ENCODE measurements at regions not wholly inside any gene's neighbourhood (a gene's known extent, or its start where the extent isn't known, plus 50 kb on each side); places are given as distances from the start of the nearest gene placed in this dataset.

DNA sequence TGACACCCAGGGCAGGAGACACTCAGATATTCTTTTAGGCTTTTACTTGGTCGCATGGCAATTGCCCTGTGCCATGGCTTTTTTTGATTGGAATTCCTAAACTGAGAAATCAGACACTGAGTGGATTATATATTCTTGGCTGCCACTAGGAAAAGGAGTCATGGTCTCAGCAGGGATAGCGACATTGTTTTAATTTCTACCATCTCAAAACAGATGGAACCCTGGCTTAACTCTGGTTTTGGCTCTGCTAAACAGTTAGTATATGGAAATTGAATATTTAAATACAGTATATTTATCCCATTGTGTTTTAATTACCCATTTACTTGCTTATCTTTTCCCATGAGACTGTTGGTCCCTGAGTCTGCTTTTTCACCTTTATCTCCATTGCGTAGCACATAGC is 84.0 kb downstream of the DACT1 start:
- no peak overlapping the region for H3K4me2 ChIP-seq (replicated peaks; ENCODE audit: extremely low read depth, low read length, poor library complexity, severe bottlenecking)
- H3K27ac ChIP-seq (ENCODE audit: low read depth in 1 of 2, low read length in 2 of 2), result no peak overlapping the region
- DNase-seq, result no peak
- no peaks in the 10 kb centered on the region for H4K20me1 ChIP-seq (ENCODE audit: insufficient read depth, low read length)
- intact Hi-C loops (cut with micrococcal nuclease), result no loop called here
- peaks cover 0 to 3% of the 10 kb centered on the region in 2 donors for H3K36me3 Mint-ChIP-seq
- H3K9me3 ChIP-seq (replicated peaks in 1 of 2; ENCODE audit: control insufficient read depth in 1 of 2, insufficient read depth in 1 of 2, low read length in 2 of 2), result no peaks in the 10 kb centered on the region
- H2AFZ ChIP-seq (ENCODE audit: insufficient read depth, low read depth, low read length, poor library complexity, severe bottlenecking), result no peak overlapping the region
- no peaks in the 10 kb centered on the region for H3K27me3 ChIP-seq (ENCODE audit: control insufficient read depth in 2 of 2, insufficient read depth in 2 of 2, low read length in 2 of 2)
- H3K4me1 Mint-ChIP-seq, result peaks cover 23% of the 10 kb centered on the region
- TF ChIP-seq, protein P1, sequence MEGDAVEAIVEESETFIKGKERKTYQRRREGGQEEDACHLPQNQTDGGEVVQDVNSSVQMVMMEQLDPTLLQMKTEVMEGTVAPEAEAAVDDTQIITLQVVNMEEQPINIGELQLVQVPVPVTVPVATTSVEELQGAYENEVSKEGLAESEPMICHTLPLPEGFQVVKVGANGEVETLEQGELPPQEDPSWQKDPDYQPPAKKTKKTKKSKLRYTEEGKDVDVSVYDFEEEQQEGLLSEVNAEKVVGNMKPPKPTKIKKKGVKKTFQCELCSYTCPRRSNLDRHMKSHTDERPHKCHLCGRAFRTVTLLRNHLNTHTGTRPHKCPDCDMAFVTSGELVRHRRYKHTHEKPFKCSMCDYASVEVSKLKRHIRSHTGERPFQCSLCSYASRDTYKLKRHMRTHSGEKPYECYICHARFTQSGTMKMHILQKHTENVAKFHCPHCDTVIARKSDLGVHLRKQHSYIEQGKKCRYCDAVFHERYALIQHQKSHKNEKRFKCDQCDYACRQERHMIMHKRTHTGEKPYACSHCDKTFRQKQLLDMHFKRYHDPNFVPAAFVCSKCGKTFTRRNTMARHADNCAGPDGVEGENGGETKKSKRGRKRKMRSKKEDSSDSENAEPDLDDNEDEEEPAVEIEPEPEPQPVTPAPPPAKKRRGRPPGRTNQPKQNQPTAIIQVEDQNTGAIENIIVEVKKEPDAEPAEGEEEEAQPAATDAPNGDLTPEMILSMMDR (IDR thresholded peaks at IDR 0.05), result no peak
- H3K9me3 Mint-ChIP-seq, result peaks cover 0 to 7% (median 2%) of the 10 kb centered on the region in 7 donors
- no peak overlapping the region for H3K27ac Mint-ChIP-seq
- no CpG with 5 or more reads among the region's 3 CpGs for WGBS (ENCODE audit: insufficient coverage)
- no peak overlapping the region for H3K4me3 ChIP-seq (replicated peaks in 1 of 3; ENCODE audit: low read depth in 2 of 3, low read length in 3 of 3)
- H3K27me3 Mint-ChIP-seq (ENCODE audit: low read depth in 3 of 3), result no peaks in the 10 kb centered on the region
- no peak overlapping the region for H3K9ac ChIP-seq (ENCODE audit: insufficient read depth, low read length, poor library complexity, severe bottlenecking)
- peaks cover 11 to 15% of the 10 kb centered on the region in 2 donors for H3K4me1 ChIP-seq (ENCODE audit: control insufficient read depth in 1 of 2, insufficient read depth in 2 of 2, low read length in 2 of 2)
- no peaks in the 10 kb centered on the region for H3K79me2 ChIP-seq (ENCODE audit: insufficient read depth, low read length)
- no peak overlapping the region for H3K4me3 Mint-ChIP-seq
- H3K36me3 ChIP-seq (replicated peaks in 1 of 2; ENCODE audit: control insufficient read depth in 1 of 2, insufficient read depth in 2 of 2, low read length in 2 of 2), result no peaks in the 10 kb centered on the region

DNA sequence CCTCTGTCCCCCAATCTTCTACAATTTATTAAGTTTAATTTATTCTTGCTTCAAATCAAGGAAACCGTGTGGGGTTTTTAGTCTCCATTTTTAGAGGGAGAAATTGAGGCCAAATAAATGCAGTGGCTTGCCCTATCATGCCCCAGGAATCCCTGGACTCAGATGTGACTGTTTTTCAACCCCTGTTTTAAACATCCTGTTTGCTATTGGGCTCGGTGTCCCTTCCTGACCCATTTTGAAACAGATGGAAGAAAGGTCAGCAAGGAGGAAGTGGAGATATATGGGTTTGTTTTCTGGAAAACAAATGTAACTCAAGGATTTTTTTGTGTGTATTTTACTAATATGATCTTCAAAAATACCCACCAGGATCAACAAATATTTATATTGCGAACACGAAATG is 84.7 kb downstream of the DACT1 start:
- Histone ChIP-seq H3K36me3 (replicated peaks in 1 of 2; ENCODE audit: control insufficient read depth in 1 of 2, insufficient read depth in 2 of 2, low read length in 2 of 2) (no peaks in the 10 kb centered on the region), H3K79me2 (ENCODE audit: insufficient read depth, low read length) (no peaks in the 10 kb centered on the region), H3K27me3 (ENCODE audit: control insufficient read depth in 2 of 2, insufficient read depth in 2 of 2, low read length in 2 of 2) (no peaks in the 10 kb centered on the region), H2AFZ (ENCODE audit: insufficient read depth, low read depth, low read length, poor library complexity, severe bottlenecking) (no peak overlapping the region), H4K20me1 (ENCODE audit: insufficient read depth, low read length) (no peaks in the 10 kb centered on the region), H3K9ac (ENCODE audit: insufficient read depth, low read length, poor library complexity, severe bottlenecking) (no peak overlapping the region), H3K27ac (ENCODE audit: low read depth in 1 of 2, low read length in 2 of 2) (no peak overlapping the region), H3K4me3 (replicated peaks in 1 of 3; ENCODE audit: low read depth in 2 of 3, low read length in 3 of 3) (no peak overlapping the region), H3K4me2 (replicated peaks; ENCODE audit: extremely low read depth, low read length, poor library complexity, severe bottlenecking) (no peak overlapping the region), H3K9me3 (replicated peaks in 1 of 2; ENCODE audit: control insufficient read depth in 1 of 2, insufficient read depth in 1 of 2, low read length in 2 of 2) (no peaks in the 10 kb centered on the region), H3K4me1 (ENCODE audit: control insufficient read depth in 1 of 2, insufficient read depth in 2 of 2, low read length in 2 of 2) (peaks cover 11 to 15% of the 10 kb centered on the region in 2 donors)
- intact Hi-C loops (cut with micrococcal nuclease), result no loop called here
- no peak for DNase-seq
- peaks cover 0 to 7% (median 2%) of the 10 kb centered on the region in 7 donors for H3K9me3 Mint-ChIP-seq
- WGBS (ENCODE audit: insufficient coverage), result 0% methylated on average over 1 of the region's 4 CpGs
- no peaks in the 10 kb centered on the region for H3K27me3 Mint-ChIP-seq (ENCODE audit: low read depth in 3 of 3)
- H3K4me1 Mint-ChIP-seq, result peaks cover 23% of the 10 kb centered on the region
- H3K36me3 Mint-ChIP-seq, result peaks cover 0 to 3% of the 10 kb centered on the region in 2 donors
- no peak overlapping the region for H3K27ac Mint-ChIP-seq
- no peak overlapping the region for H3K4me3 Mint-ChIP-seq
- TF ChIP-seq, protein P1 (IDR thresholded peaks at IDR 0.05), result no peak

Data from CD14-positive monocyte (primary cell).